Thyroid gland (tissue), 4 donors: ENCODE measurements at regions not wholly inside any gene's neighbourhood (a gene's known extent, or its start where the extent isn't known, plus 50 kb on each side); places are given as distances from the start of the nearest gene placed in this dataset.

ENCODE experiments used
- POLR2A ChIP-seq, 2 donors: fragments of 450-650 bp; IDR thresholded peaks; one replicate each; pipeline ENCODE4 v1.6.1; 2017; ENCODE audit warnings: antibody characterized with exemption in 2 of 2, mild to moderate bottlenecking in 2 of 2, moderate library complexity in 1 of 2
- TF ChIP-seq, protein P1 (sequence below), 6 experiments: fragments of 200-600 bp in 3 of 6; fragments of 450-650 bp in 3 of 6; sonication (generic) in 3 of 6; IDR thresholded peaks; one replicate each; pipeline ENCODE4 v1.5.1; 2016 to 2019; ENCODE audit warnings: antibody characterized with exemption in 6 of 6, mild to moderate bottlenecking in 2 of 6, inconsistent platforms in 1 of 6, moderate library complexity in 1 of 6

DNA sequence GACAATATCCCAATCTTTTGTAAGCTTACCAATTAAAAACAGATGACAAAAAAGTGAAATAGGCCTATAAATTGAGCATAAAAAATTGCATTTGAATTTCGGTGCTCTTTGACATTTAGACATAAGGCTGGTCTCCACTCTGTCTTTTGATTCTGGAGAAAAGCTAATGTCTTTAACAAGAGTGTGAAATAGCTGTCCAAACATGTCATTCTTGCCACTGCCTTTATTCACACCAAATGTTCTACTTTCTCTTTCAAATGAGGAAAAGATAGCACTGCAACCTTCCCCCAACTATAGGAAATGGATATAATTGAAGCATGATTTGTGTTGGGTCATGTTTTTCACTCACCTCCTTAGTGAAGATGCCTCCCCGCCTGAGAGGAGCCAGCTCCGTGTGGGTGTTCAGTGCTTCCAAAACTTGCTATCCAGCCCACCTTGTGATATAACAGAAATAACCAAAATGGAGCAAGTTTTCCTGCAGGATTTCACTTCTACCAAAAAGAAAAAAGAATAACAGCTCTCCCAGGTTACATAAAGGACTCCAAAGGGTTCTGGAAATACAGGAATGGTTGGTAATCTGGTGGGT is 55.2 kb upstream of the STK32A start:
- TF ChIP-seq, protein P1, sequence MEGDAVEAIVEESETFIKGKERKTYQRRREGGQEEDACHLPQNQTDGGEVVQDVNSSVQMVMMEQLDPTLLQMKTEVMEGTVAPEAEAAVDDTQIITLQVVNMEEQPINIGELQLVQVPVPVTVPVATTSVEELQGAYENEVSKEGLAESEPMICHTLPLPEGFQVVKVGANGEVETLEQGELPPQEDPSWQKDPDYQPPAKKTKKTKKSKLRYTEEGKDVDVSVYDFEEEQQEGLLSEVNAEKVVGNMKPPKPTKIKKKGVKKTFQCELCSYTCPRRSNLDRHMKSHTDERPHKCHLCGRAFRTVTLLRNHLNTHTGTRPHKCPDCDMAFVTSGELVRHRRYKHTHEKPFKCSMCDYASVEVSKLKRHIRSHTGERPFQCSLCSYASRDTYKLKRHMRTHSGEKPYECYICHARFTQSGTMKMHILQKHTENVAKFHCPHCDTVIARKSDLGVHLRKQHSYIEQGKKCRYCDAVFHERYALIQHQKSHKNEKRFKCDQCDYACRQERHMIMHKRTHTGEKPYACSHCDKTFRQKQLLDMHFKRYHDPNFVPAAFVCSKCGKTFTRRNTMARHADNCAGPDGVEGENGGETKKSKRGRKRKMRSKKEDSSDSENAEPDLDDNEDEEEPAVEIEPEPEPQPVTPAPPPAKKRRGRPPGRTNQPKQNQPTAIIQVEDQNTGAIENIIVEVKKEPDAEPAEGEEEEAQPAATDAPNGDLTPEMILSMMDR (IDR thresholded peaks at IDR 0.05): no peak
- TF ChIP-seq POLR2A (IDR thresholded peaks at IDR 0.05): no peak
